Upper lobe of left lung (tissue), 4 donors: ENCODE measurements at regions not wholly inside any gene's neighbourhood (a gene's known extent, or its start where the extent isn't known, plus 50 kb on each side); places are given as distances from the start of the nearest gene placed in this dataset.

Source experiments
- EP300 ChIP-seq, 4 donors: sonication (generic); formaldehyde crosslinking; IDR thresholded peaks; one replicate each; pipeline ENCODE4 v1.5.1; 2017; ENCODE audit warnings: antibody characterized with exemption in 4 of 4, control low read depth in 2 of 4
- TF ChIP-seq, protein P1 (sequence below), 6 experiments: fragments of 450-650 bp in 4 of 6; fragments of 200-600 bp in 2 of 6; sonication (generic) in 2 of 6; IDR thresholded peaks; one replicate each; pipeline ENCODE4 v1.5.1; 2016 to 2019; ENCODE audit warnings: antibody characterized with exemption in 6 of 6

DNA sequence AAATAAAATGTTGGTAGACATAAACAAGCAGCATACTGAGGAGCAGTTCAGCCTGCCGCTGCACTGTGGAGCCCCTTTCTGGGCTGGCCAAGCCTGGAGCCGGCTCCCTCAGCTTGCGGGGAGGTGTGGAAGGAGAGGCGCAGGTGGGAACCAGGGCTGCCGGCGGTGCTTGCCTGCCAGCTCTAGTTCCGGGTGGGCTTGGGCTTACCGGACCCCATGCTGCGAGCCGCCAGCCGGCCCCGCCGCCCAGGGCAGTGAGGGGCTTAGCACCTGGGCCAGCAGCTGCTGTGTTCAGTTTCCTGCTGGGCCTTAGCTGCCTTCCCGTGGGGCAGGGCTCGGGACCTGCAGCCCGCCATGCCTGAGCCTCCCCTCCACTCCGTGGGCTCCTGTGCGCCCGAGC is 672.9 kb upstream of the POM121L12 start:
- TF ChIP-seq, protein P1, sequence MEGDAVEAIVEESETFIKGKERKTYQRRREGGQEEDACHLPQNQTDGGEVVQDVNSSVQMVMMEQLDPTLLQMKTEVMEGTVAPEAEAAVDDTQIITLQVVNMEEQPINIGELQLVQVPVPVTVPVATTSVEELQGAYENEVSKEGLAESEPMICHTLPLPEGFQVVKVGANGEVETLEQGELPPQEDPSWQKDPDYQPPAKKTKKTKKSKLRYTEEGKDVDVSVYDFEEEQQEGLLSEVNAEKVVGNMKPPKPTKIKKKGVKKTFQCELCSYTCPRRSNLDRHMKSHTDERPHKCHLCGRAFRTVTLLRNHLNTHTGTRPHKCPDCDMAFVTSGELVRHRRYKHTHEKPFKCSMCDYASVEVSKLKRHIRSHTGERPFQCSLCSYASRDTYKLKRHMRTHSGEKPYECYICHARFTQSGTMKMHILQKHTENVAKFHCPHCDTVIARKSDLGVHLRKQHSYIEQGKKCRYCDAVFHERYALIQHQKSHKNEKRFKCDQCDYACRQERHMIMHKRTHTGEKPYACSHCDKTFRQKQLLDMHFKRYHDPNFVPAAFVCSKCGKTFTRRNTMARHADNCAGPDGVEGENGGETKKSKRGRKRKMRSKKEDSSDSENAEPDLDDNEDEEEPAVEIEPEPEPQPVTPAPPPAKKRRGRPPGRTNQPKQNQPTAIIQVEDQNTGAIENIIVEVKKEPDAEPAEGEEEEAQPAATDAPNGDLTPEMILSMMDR (IDR thresholded peaks at IDR 0.05): no peak
- TF ChIP-seq EP300 (IDR thresholded peaks at IDR 0.05): no peak
